ENCODE measurements at regions not wholly inside any gene's neighbourhood (a gene's known extent, or its start where the extent isn't known, plus 50 kb on each side); places are given as distances from the start of the nearest gene placed in this dataset.

DNA sequence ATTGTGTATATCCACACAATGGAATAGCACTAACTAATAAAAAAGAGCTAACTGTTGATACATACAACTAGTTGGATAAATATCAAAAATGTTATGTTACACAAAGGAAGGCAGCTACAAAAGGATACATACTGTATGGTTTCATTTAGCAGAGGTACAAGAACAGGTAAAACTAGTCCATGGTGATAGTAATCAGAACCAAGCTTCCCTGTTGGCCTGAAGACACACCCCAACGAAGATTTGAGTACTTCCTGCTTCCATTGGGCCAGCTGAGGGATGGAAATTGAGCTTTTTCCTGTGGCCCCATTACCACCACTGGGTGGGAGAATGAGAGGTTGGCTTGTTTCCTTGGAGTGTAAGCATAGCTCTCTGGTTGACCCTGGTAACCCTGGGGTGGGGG is 117.3 kb upstream of the CADPS start:
- no peak for DNase-seq (ENCODE audit: low read depth)
- no peak overlapping the region for H3K4me3 ChIP-seq (ENCODE audit: low read depth, low read length)
- TF ChIP-seq, protein P1, sequence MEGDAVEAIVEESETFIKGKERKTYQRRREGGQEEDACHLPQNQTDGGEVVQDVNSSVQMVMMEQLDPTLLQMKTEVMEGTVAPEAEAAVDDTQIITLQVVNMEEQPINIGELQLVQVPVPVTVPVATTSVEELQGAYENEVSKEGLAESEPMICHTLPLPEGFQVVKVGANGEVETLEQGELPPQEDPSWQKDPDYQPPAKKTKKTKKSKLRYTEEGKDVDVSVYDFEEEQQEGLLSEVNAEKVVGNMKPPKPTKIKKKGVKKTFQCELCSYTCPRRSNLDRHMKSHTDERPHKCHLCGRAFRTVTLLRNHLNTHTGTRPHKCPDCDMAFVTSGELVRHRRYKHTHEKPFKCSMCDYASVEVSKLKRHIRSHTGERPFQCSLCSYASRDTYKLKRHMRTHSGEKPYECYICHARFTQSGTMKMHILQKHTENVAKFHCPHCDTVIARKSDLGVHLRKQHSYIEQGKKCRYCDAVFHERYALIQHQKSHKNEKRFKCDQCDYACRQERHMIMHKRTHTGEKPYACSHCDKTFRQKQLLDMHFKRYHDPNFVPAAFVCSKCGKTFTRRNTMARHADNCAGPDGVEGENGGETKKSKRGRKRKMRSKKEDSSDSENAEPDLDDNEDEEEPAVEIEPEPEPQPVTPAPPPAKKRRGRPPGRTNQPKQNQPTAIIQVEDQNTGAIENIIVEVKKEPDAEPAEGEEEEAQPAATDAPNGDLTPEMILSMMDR (conservative IDR thresholded peaks at IDR 0.05; ENCODE audit: low read depth, low read length) = no peak

DNA sequence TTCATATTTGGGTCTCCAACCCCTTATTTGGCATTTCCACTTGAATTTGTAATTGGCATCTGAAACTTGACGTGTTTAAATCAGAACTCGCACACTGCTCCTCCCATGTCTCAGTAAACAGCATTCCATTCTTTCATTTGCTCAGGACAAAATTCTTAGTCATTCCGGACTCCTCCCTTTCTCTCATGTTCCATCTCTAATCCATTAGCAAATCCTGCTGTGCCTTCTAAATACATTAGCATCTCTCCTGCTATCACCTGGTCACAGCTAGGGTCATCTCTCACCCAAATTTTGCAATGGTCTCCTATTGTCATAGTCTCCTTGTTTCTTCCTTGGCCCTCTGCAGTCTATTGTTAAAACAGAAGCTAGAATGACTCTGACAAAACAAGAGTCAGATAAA is 119.9 kb upstream of the CADPS start:
- TF ChIP-seq, protein P1 (conservative IDR thresholded peaks at IDR 0.05; ENCODE audit: low read depth, low read length) = no peak
- DNase-seq (ENCODE audit: low read depth) = no peak
- H3K4me3 ChIP-seq (ENCODE audit: low read depth, low read length) = no peak overlapping the region

DNA sequence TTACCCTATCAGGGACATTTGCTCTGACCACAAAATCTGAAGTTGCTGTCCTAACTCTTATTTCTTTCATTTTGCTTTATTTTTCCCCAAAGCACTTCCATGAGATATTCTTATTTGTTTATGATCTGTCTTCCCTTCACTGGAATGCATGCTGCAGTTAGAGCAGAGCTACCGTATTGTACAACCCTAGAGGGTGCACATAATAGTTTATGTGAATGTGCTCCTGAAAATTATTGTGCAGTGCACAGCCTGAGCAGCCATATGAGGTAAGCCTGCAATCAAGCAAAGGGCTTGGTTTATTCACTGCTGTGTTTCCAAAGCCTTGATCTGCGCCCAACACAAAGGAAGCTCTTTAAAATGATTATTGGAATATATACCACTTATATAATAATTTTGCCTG is 120.3 kb upstream of the CADPS start:
- H3K4me3 ChIP-seq (ENCODE audit: low read depth, low read length) = no peak overlapping the region
- TF ChIP-seq, protein P1 (conservative IDR thresholded peaks at IDR 0.05; ENCODE audit: low read depth, low read length) = no peak
- no peak for DNase-seq (ENCODE audit: low read depth)

- TF ChIP-seq, protein P1 (conservative IDR thresholded peaks at IDR 0.05; ENCODE audit: low read depth, low read length) = no peak
- H3K4me3 ChIP-seq (ENCODE audit: low read depth, low read length) = no peak overlapping the region
- DNase-seq (ENCODE audit: low read depth) = no peak
These were observed 122.2 kb upstream of the CADPS start for GRCh38 chr3:62997369-62997768.

- DNase-seq (ENCODE audit: low read depth) = no peak
- TF ChIP-seq, protein P1 (conservative IDR thresholded peaks at IDR 0.05; ENCODE audit: low read depth, low read length) = no peak
- H3K4me3 ChIP-seq (ENCODE audit: low read depth, low read length) = no peak overlapping the region
These were observed 123.9 kb upstream of the CADPS start for GRCh38 chr3:62999158-62999557.

DNA sequence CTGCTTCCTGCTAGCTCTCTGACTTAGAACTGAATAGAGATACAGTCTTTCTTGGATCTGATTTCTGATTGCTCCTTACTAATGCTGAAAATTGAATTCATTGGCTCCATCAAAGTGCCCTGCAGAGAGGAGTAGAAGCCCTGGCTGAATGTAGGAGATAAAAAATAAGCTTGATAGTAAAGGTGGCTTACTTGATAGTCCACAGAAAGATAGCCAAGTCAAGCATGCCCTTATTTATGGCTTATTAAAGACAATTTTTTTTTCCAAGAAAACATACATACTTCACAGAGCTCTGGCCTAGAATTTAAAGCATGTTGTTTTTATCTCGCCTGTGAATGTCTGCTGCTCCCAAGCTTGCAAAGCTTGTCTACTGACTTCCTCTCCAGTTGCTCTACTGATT is 124.6 kb upstream of the CADPS start:
- TF ChIP-seq, protein P1 (conservative IDR thresholded peaks at IDR 0.05; ENCODE audit: low read depth, low read length) = no peak
- H3K4me3 ChIP-seq (ENCODE audit: low read depth, low read length) = no peak overlapping the region
- no peak for DNase-seq (ENCODE audit: low read depth)

GRCh38 chr3:63004448-63004847 is 129.2 kb upstream of the CADPS start:
- DNase-seq (ENCODE audit: low read depth) = no peak
- TF ChIP-seq, protein P1 (conservative IDR thresholded peaks at IDR 0.05; ENCODE audit: low read depth, low read length) = no peak
- no peak overlapping the region for H3K4me3 ChIP-seq (ENCODE audit: low read depth, low read length)

All from epithelial cell of proximal tubule (primary cell).